ENCODE measurements at regions not wholly inside any gene's neighbourhood (a gene's known extent, or its start where the extent isn't known, plus 50 kb on each side); places are given as distances from the start of the nearest gene placed in this dataset.

DNA sequence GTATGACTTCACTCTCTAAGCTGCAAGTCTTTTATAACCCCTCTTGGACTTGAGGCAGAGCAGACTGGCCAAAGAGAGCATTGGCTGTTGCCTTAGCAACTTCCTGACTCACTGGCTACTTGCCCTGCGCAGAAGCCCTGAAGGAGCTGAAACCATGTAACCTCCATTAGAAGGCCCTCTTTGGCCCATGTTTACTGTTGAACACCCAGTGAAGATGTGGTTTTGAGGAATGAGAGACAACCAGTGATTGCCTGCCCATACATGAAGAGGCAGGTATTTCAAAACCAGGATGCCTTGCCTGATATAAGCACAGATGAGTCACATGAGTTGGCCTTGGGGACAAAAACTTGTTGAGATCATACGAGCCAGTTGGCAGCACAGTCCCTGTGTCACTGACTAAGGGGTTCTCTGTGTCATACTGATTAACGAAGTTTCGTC, 182.5 kb downstream of the EDN1 start:
- H4K20me1 ChIP-seq = no peaks in the 10 kb centered on the region
- H3K9ac ChIP-seq = no peak overlapping the region
- no peak overlapping the region for H3K27ac ChIP-seq
- H3K4me2 ChIP-seq = no peak overlapping the region
- H3K36me3 ChIP-seq = no peaks in the 10 kb centered on the region
- H3K9me3 ChIP-seq = no peaks in the 10 kb centered on the region
- no peaks in the 10 kb centered on the region for H3K27me3 ChIP-seq
- H3K4me1 ChIP-seq = peaks cover 14% of the 10 kb centered on the region
- H3K4me3 ChIP-seq = no peak overlapping the region
- no peak for TF ChIP-seq Cebpa-rat (IDR thresholded peaks at IDR 0.05)

DNA sequence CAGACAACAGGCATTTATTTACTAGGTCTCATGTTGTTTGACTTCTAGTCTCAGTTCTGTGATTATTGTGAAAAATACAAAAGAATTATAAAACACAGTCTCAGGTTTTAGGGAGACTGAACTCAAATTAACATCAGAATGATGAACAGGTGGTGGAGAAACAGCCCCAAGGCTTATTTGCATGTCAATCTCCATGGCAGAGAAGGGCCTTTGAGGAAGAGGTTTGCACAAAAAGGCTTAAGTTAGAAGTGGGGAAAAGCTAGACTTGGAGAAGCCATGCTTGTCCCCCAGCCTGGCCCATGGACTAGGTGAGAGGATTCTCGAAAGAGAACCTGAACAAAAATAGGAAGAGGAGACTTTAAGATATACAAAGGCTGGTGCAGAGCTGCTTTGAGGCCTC, 183.3 kb downstream of the EDN1 start:
- no peaks in the 10 kb centered on the region for H4K20me1 ChIP-seq
- no peaks in the 10 kb centered on the region for H3K9me3 ChIP-seq
- no peaks in the 10 kb centered on the region for H3K36me3 ChIP-seq
- H3K27me3 ChIP-seq = no peaks in the 10 kb centered on the region
- no peak overlapping the region for H3K4me3 ChIP-seq
- H3K4me2 ChIP-seq = no peak overlapping the region
- no peak overlapping the region for H3K27ac ChIP-seq
- no peak overlapping the region for H3K9ac ChIP-seq
- TF ChIP-seq Cebpa-rat (IDR thresholded peaks at IDR 0.05) = no peak
- peaks cover 8% of the 10 kb centered on the region for H3K4me1 ChIP-seq

- H3K4me1 ChIP-seq = peaks cover 8% of the 10 kb centered on the region
- no peaks in the 10 kb centered on the region for H4K20me1 ChIP-seq
- no peaks in the 10 kb centered on the region for H3K27me3 ChIP-seq
- no peak overlapping the region for H3K9ac ChIP-seq
- H3K27ac ChIP-seq = no peak overlapping the region
- H3K36me3 ChIP-seq = no peaks in the 10 kb centered on the region
- H3K9me3 ChIP-seq = no peaks in the 10 kb centered on the region
- H3K4me3 ChIP-seq = no peak overlapping the region
- TF ChIP-seq Cebpa-rat (IDR thresholded peaks at IDR 0.05) = no peak
- no peak overlapping the region for H3K4me2 ChIP-seq
These were observed 184.3 kb downstream of the EDN1 start for GRCh38 chr6:12474167-12475140.

- H3K4me1 ChIP-seq = peaks cover 8% of the 10 kb centered on the region
- H3K27ac ChIP-seq = no peak overlapping the region
- H3K4me3 ChIP-seq = no peak overlapping the region
- no peaks in the 10 kb centered on the region for H3K27me3 ChIP-seq
- H4K20me1 ChIP-seq = no peaks in the 10 kb centered on the region
- no peaks in the 10 kb centered on the region for H3K9me3 ChIP-seq
- H3K36me3 ChIP-seq = no peaks in the 10 kb centered on the region
- TF ChIP-seq Cebpa-rat (IDR thresholded peaks at IDR 0.05) = no peak
- peak overlapping the region; percentile 10; the same call in 1 of the 2 replicates for H3K4me2 ChIP-seq
- no peak overlapping the region for H3K9ac ChIP-seq
These were observed 186.3 kb downstream of the EDN1 start for GRCh38 chr6:12476484-12476883.

- no peaks in the 10 kb centered on the region for H4K20me1 ChIP-seq
- H3K4me3 ChIP-seq = no peak overlapping the region
- no peaks in the 10 kb centered on the region for H3K9me3 ChIP-seq
- no peak overlapping the region for H3K27ac ChIP-seq
- no peaks in the 10 kb centered on the region for H3K36me3 ChIP-seq
- H3K9ac ChIP-seq = no peak overlapping the region
- H3K4me1 ChIP-seq = peaks cover 8% of the 10 kb centered on the region
- H3K4me2 ChIP-seq = no peak overlapping the region
- no peak for TF ChIP-seq Cebpa-rat (IDR thresholded peaks at IDR 0.05)
- H3K27me3 ChIP-seq = no peaks in the 10 kb centered on the region
These were observed 187.5 kb downstream of the EDN1 start for GRCh38 chr6:12477616-12478015.

DNA sequence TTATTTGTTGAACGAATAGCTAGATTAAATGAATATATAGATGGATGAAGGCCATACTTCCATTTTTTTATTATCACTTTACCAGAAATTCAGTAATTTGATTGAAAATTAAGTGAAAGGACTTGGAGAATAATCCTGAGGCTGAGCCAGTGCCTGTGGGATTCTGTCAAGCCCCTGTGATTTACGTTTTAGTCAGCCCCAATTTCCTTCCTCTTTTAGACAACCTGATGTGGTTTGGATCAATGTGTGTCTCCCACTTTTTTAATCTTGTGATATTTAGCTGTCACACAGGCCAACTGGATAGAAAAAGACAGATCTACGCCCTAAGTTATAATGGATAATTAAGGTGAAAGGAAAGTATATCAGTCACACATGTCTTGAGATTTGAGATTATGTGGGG, 188.8 kb downstream of the EDN1 start:
- TF ChIP-seq Cebpa-rat (IDR thresholded peaks at IDR 0.05) = no peak
- Histone ChIP-seq H3K4me2 (no peak overlapping the region), H3K4me1 (peaks cover 8% of the 10 kb centered on the region), H3K9me3 (no peaks in the 10 kb centered on the region), H3K27ac (no peak overlapping the region), H3K9ac (no peak overlapping the region), H3K4me3 (no peak overlapping the region), H3K27me3 (no peaks in the 10 kb centered on the region), H4K20me1 (no peaks in the 10 kb centered on the region), H3K36me3 (no peaks in the 10 kb centered on the region)

DNA sequence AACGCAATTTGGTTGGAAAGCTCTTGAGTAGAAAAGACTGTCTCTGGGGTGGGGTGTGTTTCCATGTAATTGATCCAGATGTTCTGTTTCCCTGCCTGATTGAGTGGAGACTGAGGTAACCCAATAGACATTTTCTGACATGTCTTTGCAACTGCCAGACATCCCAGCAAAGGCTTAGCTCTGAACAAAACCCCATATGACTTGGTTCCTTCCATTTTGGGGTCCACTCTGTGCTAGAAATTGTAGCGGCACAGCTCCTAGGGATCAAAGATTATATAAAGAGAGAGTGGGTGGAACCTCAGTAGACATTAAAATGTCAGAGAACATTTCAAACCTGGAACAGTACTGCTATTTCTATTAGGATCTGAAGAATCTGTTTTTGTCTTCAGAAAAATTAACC, 189.3 kb downstream of the EDN1 start:
- H3K9me3 ChIP-seq = no peaks in the 10 kb centered on the region
- H3K4me1 ChIP-seq = peaks cover 8% of the 10 kb centered on the region
- no peak for TF ChIP-seq Cebpa-rat (IDR thresholded peaks at IDR 0.05)
- H3K9ac ChIP-seq = no peak overlapping the region
- H3K4me2 ChIP-seq = no peak overlapping the region
- H3K27ac ChIP-seq = no peak overlapping the region
- H4K20me1 ChIP-seq = no peaks in the 10 kb centered on the region
- no peaks in the 10 kb centered on the region for H3K27me3 ChIP-seq
- H3K4me3 ChIP-seq = no peak overlapping the region
- no peaks in the 10 kb centered on the region for H3K36me3 ChIP-seq

- no peaks in the 10 kb centered on the region for H3K36me3 ChIP-seq
- no peaks in the 10 kb centered on the region for H3K27me3 ChIP-seq
- no peak for TF ChIP-seq Cebpa-rat (IDR thresholded peaks at IDR 0.05)
- H3K4me3 ChIP-seq = no peak overlapping the region
- H4K20me1 ChIP-seq = no peaks in the 10 kb centered on the region
- no peaks in the 10 kb centered on the region for H3K9me3 ChIP-seq
- peaks cover 8% of the 10 kb centered on the region for H3K4me1 ChIP-seq
- no peak overlapping the region for H3K27ac ChIP-seq
- H3K4me2 ChIP-seq = no peak overlapping the region
- no peak overlapping the region for H3K9ac ChIP-seq
These were observed 189.7 kb downstream of the EDN1 start for GRCh38 chr6:12479881-12480280.

DNA sequence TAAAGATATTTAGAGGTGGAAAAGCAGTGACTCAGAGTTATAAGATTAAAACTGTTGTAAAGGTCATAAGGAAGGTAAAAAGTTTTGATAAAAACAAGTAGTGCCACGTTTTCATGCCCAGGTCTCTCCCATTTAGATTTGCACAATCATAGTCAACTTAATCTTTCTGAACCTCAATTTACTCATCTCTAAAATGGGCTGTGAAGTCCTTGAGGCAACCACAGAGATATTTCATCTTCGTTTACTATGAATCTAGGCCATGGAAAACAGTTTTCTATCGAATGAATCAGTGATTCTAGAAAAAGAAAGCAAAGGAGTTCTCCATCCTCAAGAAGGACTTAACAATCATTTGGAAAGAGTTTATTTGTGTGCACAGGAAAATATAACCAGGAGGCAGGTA, 190.2 kb downstream of the EDN1 start:
- H3K4me2 ChIP-seq = no peak overlapping the region
- H3K9ac ChIP-seq = no peak overlapping the region
- no peak for TF ChIP-seq Cebpa-rat (IDR thresholded peaks at IDR 0.05)
- H3K4me3 ChIP-seq = no peak overlapping the region
- H3K9me3 ChIP-seq = no peaks in the 10 kb centered on the region
- no peak overlapping the region for H3K27ac ChIP-seq
- H3K4me1 ChIP-seq = peaks cover 8% of the 10 kb centered on the region
- H3K27me3 ChIP-seq = no peaks in the 10 kb centered on the region
- H4K20me1 ChIP-seq = no peaks in the 10 kb centered on the region
- no peaks in the 10 kb centered on the region for H3K36me3 ChIP-seq

DNA sequence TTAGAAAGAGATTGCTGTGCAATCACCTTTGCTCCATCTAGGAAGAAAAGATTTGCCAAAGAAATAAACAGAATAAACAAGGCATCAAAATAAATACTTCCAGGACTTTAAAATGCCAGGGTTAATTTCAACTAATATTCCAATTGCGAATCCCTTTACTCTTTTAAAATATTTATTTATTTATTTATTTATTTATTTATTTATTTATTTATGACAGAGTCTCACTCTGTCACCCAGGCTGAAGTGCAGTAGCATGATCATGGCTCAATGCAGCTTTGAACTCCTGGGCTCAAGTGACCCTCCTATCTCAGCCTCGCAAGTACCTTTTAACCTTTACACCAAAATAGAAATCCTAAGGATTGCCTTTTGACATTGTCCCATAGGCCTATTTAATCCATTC, 191.1 kb downstream of the EDN1 start:
- H4K20me1 ChIP-seq = no peaks in the 10 kb centered on the region
- H3K36me3 ChIP-seq = no peaks in the 10 kb centered on the region
- no peak overlapping the region for H3K4me2 ChIP-seq
- no peaks in the 10 kb centered on the region for H3K9me3 ChIP-seq
- H3K27ac ChIP-seq = no peak overlapping the region
- H3K9ac ChIP-seq = no peak overlapping the region
- H3K4me1 ChIP-seq = peaks cover 4% of the 10 kb centered on the region
- TF ChIP-seq Cebpa-rat (IDR thresholded peaks at IDR 0.05) = no peak
- H3K4me3 ChIP-seq = no peak overlapping the region
- no peaks in the 10 kb centered on the region for H3K27me3 ChIP-seq

Measured in BLaER1 (cell line).